Breast epithelium (tissue), 3 donors: ENCODE measurements at regions not wholly inside any gene's neighbourhood (a gene's known extent, or its start where the extent isn't known, plus 50 kb on each side); places are given as distances from the start of the nearest gene placed in this dataset.
"Not testable (repeated sequence)": the region's sequence is repeated elsewhere in the genome, so short reads cannot be mapped to it uniquely, and the experiment has no call there.

Experiments used
- CTCF ChIP-seq, 3 donors: fragments of 450-650 bp; IDR thresholded peaks; one replicate each; pipeline ENCODE4 v1.5.1; 2016 to 2017; ENCODE audit warnings: antibody characterized with exemption in 3 of 3, mild to moderate bottlenecking in 3 of 3, moderate library complexity in 3 of 3
- POLR2A ChIP-seq: fragments of 450-650 bp; IDR thresholded peaks from one replicate; pipeline ENCODE4 v1.6.1; 2016; ENCODE audit warnings: antibody characterized with exemption, mild to moderate bottlenecking, moderate library complexity
- POLR2AphosphoS5 ChIP-seq, 3 donors: sonication (generic); formaldehyde crosslinking; IDR thresholded peaks; one replicate each; pipeline ENCODE4 v1.6.1; 2017; ENCODE audit warnings: antibody characterized with exemption in 3 of 3

- TF ChIP-seq CTCF (IDR thresholded peaks at IDR 0.05); POLR2AphosphoS5 (IDR thresholded peaks at IDR 0.05); POLR2A: not testable (repeated sequence)
These were observed 63.4 kb upstream of the RBPJ start for GRCh38 chr4:26257444-26257843.
